ENCODE measurements at regions not wholly inside any gene's neighbourhood (a gene's known extent, or its start where the extent isn't known, plus 50 kb on each side); places are given as distances from the start of the nearest gene placed in this dataset.

DNA sequence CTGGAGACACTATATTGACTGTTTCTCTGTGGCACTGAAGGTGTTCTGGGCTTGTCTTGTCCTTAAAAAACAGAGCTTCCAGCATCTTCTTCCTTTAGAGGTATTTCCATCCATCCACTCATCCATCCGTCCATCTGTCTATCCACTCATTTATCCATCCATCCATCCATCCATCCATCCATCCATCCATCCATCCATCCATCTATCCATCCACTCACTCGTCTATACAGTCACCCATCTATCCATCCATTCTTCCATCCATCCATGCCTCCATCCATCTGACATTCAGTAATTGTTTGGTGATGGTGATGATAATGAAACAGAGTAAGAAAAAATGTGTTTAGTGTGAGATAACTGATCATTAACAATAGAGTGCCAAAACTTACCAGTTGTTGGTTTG is 334.8 kb downstream of the NSG2 start:
- DNase-seq, result no peak

DNA sequence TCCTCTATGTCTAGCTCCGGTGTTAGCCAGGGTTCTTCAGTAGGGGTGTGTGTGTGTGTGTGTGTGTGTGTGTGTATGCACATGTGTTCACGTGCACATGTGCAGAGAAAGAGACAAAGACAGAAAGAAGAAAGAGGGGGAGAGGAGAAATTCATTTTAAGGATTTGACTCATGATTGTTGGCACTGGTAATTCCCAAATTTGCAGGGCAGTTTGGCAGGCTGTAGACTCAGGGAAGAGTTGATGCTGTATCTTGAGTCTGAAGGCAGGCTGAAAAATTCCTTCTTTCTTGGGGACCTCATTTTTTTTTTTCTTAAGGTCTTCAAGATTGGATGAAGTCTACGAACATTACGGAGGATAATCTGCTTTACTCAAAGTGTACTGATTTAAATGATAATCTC is 335.7 kb downstream of the NSG2 start:
- no peak for DNase-seq

DNA sequence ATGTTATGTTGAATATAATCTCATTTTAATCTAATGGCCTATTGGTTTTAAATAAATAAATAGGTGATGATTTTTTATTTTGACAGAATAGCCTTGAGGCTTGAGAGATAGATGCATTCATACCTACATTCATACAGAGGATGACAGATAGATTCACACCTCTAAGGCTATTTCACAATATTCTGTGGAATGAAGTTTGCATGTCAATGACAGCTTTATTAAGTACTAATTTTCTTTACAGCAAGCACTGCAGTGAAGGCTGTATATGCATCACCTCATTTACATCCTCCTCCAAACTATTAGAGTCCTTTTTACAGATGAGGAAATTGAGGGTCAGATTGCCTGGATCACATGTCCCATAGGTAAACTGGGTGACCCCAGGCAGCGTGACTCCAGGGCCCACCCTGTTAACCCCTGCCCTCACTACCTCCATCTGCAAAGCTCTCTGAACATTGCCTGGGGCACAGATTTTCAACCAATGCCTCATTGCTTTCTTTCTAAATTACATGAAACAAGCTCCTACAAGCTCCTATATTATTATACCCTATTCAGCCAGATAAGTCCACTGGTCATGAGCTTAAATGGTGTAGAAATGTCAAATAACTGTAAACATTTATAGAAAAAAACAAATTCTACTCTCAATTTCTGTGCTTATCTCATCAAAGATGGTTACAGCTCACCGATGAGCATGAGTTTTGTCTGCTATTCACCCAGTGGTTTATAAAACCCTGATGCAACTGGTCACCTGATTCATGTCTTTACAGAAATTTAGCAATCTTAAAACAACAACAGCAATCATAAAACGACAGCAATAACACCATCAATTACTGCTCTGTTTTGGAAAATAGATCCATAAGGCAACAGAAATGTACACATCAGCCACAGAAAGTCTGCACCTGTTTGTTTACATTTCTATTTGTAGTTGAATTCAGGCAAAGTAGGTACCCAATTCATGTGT is 338.0 kb downstream of the NSG2 start:
- no peak for DNase-seq

DNA sequence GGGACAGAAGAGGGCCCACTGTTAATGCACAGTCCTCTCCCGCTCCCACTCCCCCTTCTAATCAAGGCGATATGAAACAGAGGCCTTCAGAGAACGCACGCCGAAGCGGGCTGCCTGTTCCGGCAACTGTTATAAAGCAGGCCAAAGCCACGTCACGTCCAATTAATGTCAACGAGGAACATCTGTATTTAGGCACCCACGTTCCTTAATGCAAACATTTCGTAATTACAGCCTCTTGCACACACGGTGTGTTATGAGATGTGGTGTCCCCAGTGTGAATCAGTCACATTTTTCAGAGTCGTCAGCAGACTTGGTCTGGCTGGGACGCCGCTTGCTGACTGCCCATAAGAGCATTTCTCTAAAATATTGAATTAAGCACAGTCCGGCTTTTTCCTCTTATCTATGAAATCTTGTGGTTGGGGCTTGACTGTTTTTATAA is 339.0 kb downstream of the NSG2 start:
- DNase-seq, result no peak

DNA sequence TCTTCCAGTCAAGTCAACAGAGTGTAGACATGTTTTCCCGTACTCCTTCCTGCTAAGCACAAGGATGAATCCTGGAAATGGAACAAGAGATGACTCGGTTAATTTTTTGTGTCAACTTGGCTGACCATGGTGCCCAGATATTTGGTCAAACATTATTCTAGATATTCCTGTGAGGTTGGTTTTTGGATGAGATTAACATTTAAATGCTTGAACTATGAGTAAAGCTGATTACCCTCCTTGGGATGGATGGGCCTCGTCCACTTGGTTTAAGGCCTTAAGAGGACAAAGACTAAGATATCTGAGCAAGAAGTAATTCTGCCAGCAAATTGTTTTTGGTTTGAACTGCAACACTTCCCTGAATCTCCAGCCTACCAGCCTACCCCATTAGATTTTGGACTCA is 338.1 kb upstream of the MSX2 start:
- DNase-seq, result no peak

DNA sequence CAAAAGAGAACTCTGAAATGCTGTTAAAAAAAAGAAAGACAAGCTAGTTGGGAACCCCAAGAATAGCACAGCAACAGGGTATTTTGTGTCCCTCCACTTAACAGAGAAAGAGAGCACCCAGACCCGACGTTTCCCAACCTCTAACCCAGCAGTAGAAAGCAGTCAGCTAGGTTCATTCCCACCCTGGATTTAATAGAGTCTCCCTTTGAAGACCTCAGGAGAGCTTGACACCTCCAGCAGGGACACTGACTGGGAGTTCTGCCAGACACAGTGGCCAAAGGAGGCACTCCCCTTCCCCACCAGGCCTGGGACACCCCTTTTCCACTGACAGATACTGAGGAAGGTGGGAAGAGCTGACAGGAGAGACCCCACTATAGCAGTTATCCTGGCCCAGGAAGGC is 337.5 kb upstream of the MSX2 start:
- DNase-seq, result no peak

DNA sequence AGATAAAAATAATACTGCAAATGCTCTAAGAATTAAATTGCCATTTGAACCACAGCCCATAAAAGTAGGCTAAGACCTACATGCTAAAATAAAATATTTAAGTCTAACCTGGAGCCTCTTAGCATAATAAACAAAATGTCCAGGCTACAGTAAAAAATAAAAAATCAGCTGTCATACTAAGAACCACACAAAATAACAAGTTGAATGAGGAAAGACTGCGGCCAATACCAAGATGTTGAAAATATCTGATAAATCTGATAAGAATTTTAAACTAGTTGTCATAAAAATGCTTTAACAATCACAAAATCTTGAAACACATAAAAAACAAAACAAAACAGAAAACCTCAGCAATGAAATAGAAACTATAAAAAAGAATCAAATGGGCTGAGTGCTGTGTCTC is 336.9 kb upstream of the MSX2 start:
- DNase-seq, result no peak

DNA sequence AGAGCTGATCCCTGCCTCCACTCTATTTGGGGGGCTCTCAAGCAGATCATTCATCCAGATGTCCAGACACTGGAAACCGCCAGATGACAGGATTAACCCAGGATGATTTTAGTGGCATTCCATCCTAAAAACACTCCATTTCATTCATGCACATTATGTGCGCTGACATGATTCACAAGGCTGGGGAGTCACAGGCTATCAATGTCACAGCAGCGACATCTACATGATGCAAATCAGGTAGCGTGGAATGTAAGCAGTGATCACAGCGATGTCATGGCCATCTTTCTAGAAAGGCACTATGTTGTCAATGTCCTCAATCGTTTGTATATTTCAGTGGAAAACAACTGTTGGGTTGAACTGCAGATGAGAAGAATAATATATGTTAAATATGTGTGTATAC is 331.5 kb upstream of the MSX2 start:
- no peak for DNase-seq

DNA sequence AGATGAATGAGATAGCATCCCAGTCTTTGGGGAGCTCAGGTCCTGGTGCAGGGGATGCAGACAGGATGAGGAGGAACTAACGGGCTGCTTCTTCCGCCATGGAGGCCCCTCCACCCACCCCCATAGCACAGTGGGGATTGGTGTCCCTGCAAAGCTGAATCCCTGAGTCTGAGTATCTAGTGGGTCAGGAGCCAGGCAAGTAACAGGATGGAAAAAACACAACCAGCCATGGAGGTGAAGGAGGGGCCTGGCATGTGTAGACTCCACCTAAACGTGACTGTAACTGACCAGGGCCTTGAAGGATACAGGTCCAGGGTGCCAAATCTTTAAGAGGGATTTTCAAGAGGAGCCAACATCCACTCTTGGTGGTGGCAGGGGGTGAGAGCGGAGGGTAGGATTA is 327.8 kb upstream of the MSX2 start:
- no peak for DNase-seq

DNA sequence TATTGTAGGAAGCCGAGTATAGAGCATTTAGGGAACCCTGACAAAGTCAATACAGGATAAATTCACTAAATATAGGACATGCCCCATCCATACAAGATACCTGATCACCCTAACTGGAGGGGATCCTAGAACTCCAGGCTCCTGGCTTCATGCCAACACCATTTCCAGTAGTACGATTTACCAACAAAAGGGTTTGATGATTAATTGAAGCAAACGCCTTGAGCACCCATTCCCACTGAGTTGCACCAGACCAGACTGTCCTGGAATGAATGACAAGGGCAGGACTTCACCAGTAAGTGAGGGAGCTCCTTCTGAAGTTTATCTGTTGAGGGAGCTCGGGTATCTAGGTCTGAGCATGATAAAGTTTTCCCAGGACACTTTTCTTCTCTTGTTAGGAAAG is 327.2 kb upstream of the MSX2 start:
- DNase-seq, result no peak

DNA sequence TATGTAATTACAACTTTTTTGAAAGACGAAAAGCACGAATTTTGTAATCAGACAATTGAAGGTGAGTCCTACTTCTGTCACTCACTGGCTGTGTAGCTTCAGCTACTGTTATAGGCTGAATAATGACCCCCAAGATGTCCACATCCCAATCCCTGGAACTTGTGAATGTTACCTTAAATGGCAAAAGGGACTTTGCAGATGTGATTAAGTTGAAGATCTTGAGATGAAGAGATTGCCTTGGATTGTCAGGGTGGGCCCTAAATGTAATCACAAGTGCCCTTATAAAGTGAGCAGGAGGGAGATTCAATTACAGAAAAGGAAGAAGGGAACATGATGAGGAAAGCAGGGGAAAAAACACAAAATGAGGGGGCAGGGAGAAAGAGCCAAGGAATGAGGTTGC is 326.2 kb upstream of the MSX2 start:
- no peak for DNase-seq

DNA sequence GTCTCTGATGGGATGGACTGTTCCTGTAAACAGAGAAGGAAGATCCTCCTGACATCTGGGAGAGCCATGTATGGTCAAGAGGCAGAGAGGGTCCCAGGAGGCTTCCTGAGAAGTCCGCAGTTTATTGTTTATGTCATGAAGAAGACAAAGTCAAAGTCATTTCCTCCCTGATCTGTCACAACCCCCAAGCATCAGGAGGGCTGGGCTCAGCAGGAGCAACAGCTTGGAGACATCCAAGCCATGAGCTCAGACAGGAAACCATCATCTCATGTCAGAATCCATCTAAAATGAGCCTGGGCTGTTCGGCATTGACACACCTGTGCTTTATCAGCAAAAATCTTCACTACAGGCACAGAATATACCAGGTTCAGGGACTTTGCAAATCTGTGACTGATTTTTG is 325.0 kb upstream of the MSX2 start:
- DNase-seq, result no peak

DNA sequence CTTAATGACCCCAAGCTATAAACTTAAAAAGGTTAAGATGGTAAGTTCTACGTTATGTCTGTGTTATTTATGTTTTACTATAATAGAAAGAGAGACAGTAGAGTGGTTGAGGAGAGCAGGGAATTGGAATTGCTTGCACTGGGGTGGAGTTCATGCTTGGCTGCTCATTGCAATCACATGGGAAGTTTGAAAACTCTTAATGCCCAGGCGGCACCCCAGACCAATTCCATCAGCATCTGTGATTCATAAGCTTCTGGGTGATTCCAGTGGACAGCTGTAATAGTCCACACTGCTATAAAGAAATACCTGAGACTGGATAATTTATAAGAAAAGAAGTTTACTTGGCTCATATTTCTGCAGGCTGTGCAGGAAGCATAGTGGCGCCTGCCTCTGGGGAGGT is 323.9 kb upstream of the MSX2 start:
- DNase-seq, result no peak

DNA sequence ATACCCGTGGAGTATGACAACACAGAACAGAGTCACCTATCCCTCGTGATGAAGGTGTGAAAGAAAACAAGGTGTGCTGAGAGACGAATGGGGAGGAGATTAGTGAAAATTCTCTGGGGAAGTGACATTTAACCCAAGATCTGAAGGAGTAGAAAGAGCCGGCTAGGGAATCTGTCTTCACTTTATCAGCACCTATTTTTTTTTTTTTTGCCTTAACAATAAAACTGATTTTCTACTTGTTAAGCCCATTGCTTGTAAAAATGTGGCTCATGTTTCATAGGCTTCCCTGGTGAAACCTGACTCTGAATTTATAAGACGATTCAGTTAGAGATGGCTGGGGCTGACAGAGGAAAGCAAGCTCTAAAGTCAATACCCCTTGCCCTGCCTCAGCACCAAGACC is 322.6 kb upstream of the MSX2 start:
- no peak for DNase-seq

DNA sequence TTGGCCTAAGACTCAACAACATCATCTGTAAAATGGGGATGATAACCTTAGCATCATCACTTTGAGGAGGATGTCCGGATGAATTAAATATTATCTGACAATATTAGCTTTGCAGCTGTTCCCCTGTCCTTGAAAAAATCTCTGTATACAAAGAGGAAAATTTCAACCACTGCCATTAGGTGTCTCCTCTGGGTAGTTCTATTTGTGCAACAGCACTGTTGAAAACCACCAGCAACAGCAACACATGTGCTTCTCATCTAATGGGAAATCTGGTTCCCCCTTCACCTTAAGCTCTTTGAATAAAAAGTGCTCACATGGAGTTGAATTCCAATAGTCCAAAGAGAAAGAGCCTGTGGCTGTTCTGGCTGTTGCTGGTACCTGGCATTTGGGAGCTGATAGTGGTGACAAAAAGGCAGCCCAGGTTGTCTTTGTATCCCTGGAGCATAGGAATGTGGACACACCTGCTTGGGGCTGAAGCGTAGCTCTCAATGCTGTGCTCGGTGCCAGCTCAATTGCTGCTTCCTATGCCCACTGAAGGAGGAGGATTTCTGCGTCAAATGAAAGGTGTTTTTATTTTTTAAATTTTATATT is 322.1 kb upstream of the MSX2 start:
- DNase-seq, result no peak

DNA sequence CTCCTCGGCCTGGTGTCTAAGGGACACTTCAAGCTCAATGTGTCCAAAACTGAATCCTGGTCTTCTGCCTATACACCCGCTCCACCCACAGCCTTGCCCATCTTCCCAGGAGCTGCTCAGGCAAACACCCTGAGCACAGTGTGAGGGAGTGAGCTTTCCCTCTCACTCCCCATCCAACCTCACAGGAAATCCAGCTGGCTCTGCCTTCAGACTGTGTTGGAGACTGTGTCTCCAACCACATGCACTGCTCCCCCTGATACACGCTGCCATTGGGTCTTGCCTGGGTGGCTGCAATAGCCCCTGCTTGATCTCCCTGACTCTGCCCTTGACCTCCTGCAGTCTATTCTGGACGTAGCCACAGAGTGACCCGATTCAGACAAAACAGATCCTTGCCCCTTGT is 319.5 kb upstream of the MSX2 start:
- DNase-seq, result no peak

DNA sequence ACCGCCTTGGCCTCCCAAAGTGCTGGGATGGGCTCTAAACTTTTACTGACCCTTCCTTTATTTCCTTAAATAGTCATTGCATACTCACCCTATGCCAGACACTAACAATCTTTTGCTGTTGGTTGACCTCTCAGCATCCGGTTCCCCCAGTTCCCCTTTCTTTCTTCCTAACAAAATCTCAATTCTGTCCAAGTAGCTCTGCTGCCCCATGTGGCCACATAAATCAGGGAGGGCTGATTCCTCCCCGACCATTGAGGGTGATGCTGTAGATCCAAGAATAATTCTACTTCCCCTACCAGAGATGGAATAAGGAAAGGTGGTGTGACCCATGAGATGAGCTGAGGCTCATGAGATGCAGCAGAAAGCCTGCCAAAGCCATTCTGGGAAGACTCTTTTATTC is 315.3 kb upstream of the MSX2 start:
- DNase-seq, result no peak

DNA sequence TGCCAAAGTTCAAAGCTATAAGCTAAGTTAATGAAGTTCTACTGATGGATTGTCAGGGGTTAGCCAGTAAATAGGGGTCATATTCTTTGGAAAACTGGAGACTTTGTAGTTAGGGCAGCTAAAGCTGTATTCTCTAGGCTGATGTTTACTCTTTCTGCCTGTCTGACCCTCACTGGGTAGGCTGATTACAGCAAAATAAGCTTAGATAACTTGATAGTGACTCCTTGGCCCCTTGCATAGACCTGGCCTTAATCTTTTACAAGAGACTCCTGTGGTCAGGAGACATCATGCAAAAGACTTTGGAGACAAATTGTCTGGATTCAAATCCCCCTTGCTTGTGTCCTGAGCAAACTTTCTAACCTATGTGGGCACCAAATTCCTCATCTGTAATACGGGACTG is 314.4 kb upstream of the MSX2 start:
- no peak for DNase-seq

DNA sequence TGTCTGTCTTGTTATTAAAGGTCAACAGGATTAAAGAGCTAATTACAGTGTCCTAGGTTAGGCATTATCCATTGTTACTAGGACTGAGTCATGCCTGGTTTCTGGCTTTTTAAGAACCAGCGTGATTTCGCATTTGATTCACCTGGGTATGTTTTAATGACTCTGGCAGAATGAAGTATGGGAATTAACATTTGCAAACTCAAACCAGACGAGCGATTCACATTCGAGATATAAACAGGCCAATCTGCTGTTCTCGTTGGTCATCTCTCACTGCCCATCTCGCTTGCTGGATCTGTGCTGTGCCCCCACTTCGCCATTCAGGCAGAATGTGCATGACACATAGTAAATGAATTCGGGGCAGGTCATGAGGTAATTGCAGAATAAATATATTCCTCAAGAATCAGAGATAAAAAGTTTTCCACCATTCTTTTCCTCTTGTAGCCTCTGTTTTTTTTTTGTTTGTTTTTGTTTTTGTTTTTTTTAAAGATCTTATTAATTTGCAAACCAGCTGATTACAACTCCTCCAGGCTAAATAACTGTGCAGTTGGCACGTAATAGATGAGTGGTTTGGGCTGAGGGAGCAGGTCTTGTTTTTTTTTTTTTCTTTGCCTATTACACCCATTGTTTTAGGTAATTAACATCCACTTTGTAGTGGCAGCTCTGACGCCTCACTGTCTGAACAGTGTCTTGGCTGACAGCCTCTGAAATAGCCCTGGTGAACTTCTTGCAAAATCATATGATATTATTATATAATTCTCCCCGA is 313.5 kb upstream of the MSX2 start:
- DNase-seq, result no peak

DNA sequence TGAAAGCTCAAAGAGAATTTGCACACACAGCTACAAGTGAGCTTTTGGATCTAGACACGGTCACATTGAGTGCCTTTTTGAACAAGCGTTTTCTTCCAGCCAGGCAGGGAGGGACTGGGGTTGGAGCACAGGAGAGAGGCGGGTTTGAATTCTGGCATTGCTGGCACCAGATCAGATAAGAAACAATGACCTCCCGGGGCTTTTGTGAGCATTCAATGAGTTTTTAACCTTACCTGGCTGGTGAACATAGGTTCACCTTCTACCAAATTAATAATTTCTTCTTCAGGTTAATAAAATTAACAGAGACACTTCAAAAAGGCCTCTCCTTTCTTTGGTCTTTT is 312.9 kb upstream of the MSX2 start:
- DNase-seq, result no peak

DNA sequence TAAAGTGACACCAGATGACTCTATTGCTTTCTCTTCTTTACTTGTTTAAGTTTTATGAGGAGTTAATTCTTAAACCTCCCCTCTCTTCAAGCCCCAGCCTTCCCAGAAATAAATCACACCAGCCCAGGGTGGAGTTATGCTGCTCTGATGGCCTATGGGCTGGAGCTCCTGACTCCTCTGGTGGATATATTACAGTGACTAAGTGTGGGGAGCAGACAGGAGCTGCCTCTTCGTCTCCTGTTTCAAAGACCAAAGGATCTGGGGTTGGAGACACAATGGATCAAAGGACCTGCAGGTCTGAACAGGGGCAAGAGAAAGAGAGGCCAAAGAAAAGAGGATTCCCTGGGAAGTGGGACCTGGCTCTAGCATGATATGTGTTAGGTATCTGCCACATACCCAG is 312.0 kb upstream of the MSX2 start:
- DNase-seq, result no peak

DNA sequence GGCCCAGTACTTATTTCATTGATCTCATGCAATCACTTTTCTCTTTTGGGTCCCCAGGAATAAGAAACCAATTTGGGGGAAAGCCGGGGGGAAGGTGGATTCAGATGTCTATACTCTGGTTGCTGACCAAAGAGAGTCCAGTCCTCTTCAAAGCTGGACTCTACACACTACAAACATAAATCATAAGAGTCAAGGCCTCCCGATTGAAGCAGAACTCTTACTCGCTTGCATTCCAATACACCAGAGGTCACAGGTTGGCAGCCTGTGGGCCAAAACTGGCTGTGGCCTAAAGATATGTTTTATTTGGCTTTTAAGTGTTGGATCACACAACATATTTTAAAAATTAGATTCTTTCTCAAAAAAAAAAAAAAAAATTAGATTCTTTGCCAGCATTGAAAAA is 311.4 kb upstream of the MSX2 start:
- no peak for DNase-seq

DNA sequence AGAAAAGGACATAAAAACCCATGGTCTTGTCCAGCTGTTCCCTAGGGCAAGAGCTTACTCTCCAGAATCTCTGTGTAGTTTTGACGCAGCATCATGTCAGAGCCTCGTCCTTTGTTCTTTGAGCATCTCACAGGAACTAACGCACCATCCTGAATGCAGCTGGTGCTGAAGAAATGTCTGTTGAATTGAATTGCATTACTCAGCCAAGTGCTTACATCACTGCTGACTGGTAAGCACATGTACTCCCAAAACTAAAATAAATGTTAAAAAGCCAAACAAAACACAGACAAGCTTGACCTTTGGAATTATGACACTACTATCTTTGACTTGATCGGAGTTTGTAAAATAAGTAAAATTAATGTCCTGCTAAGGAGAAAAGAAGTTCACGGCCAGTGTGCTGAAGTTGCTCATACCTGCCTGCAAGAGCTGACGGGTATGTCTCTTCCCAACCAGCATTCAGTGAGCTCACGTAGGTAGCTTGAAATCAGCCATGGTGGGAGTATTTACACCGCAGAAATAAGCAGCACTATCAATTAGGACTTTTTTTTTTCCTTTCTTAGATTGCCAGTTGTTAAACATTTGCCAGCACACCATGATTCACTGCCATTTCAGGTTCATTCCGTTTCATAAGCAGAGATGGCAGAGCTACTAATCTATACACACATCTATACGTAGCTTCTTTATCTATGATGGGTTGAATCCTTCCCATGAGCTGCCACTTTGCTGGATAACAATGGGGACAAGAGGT is 310.6 kb upstream of the MSX2 start:
- DNase-seq, result no peak

Data from NCI-H1092 (cell line).